Suppressor macrophage treated with lipopolysaccharide for 4 hours (primary cell): ENCODE measurements at regions not wholly inside any gene's neighbourhood (a gene's known extent, or its start where the extent isn't known, plus 50 kb on each side); places are given as distances from the start of the nearest gene placed in this dataset.

Experiments used
- DNase-seq: peaks from one replicate; pipeline ENCODE4 v3.0.0-alpha.2; 2020

DNA sequence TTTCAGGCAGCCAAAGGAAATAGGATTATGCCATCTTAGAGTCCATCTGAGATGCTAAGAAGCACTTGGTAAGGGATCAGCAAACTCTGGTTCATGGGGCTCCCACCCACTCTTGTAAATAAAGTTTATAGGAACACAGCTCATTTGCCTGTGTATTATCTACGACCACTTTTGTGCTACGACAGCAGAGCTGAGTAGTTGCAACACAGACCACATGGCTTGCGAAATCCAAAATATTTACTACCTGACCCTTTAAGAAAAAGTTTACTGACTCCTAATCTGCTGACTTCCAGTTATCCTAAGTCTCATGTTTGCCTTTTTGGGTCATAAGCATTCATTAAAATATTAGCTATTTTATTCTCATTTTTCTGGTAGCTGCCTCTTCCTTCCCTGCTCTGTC, 859.0 kb downstream of the QKI start:
- no peak for DNase-seq

- no peak for DNase-seq
Measured at GRCh38 chr6:164266851-164267250, 852.3 kb downstream of the QKI start.

- DNase-seq, result no peak
Measured at GRCh38 chr6:164262348-164262747, 847.8 kb downstream of the QKI start.

DNA sequence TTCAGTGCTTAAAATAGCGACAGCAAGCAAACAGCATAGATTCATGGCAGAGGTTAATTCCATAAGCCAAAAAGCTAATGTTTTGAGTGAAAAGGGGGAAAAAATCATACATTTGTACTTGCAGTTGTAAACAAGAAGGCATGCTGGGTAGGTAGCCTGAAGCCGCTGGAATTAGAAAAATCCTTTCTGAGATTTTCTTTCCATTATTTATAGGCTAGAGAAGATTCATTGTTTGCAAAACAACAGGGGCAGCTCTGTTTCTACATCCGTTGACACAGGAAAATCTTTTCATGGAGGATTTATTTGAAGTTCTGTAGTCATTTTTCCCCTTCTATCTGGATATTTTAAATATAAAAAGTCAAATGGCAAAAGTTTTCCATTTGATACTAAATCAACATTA, 843.9 kb downstream of the QKI start:
- no peak for DNase-seq

DNA sequence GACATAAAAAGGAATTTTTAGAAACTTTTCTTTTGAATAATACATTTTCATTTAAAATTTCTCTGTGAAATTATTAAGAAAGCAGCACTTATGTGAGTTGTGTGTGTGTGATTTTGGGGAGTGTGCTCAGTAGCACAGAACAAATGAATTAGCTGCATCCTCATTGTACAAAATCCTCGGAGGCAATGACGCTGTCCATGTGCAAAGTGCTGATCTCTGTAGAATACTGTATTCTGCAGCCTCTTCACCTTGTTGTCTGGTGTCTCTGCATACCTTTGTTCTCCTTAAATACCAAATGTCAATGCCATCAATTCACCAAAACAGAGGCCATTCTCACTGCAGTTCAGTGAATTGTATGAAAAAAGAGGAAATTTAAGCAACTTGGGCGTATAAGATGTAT, 838.4 kb downstream of the QKI start:
- DNase-seq, result no peak

DNA sequence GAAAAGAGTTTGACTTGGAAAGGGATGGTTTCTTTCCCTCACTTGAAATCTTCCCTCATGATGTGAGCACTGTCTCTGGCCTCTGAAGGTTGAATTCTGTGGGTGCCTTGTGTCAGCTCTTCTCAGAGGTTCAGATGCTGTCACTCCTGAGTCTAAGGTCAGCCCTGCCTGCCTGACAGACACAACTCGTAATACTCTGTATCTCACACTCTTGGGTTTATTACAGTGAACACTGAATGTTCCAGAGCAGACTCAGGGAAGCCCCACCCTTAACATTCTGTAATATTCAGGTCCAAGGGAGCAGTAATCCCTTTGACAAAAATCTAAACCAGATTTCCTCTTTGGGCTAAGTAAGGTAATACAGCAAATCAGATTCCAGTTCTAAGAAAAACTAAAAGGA, 837.8 kb downstream of the QKI start:
- no peak for DNase-seq

DNA sequence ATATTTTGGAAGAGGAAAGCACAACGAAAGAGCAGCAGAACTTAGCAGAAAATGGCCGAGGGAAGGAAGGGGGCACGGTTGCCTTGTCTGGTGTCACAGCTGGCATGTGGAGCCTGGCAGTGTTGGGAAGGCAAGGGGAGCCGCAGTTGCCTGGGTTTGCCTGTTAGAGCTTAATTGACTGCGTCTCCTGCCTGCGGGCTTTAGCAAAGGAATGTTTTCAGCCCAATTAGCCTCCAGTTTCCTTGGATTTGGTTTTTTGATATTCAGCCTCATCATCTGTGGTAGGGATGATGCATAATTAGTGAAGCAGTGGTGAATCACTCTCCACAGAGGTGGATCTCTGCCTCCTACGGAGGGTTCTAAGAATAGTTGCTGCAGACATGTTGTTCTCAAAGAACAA, 832.6 kb downstream of the QKI start:
- DNase-seq, result no peak

DNA sequence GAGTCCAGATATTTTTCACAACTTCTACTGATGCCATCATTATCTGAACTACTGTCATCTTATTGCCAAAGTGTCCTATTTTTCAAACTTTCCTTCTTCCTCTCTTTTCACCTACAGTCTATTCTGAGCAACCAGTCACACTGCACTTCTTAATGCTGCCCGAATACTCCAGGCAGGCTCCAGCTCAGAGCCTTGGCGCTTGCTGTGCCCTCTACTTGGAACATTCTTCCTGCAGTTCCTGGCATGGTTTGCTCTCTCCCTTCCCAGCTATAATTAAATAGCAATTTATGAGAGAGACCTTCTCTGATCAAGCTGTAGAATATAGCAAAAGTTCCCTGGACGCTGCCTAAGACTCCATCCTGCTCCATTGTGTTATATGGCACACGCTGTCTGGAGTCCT, 831.6 kb downstream of the QKI start:
- no peak for DNase-seq

DNA sequence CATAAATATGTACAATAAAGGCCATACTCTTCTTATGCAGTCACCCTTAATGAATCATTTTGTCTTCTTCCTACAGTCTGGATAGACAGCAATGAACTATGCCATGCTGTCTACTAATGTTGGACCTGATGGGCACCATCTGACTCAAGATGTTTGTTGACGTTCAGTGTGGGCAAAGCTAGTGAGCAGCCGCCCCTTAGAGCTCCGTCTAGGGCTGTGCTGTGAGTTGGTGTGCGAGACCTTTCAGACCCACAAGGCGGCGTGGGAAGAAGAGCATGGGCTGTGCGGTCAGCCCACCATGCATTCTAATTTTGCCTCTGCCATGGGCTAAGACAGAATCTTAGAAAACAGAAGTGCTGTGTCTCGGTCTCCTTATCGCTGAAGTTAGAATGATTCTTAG, 829.4 kb downstream of the QKI start:
- no peak for DNase-seq

- no peak for DNase-seq
Measured at GRCh38 chr6:164243012-164243610, 828.6 kb downstream of the QKI start.

GRCh38 chr6:164230804-164231203, 816.3 kb downstream of the QKI start:
- no peak for DNase-seq

GRCh38 chr6:164230259-164230658, 815.7 kb downstream of the QKI start:
- DNase-seq, result no peak

GRCh38 chr6:164229716-164230115, 815.2 kb downstream of the QKI start:
- DNase-seq, result no peak

DNA sequence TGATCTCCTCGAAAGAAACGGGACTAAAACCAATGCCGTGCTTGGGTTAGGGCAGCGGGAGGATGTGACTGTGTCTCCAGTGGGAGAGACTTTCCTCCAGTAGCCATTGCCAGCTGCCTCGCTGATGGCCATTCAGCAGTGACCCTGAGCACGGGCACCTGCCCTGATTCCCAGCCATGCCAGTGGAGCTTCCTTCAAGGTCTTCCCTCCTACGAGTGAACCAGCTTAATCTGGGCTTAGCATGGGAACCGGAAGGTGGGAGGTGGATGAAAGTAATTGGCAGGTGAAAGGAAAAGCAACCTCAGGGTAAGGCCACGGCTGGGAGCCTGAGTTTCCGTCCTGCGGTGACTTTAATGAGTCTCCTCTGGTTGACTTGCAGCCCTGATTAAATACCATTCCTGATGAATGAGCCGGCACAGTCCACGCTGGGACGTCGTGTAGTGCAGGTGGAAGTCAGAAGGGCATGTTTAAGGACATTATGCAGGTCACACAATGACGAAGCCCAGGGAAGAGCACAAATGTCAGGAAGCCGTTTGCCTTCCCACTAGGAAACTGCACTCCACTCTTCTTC, 813.5 kb downstream of the QKI start:
- DNase-seq, result no peak

DNA sequence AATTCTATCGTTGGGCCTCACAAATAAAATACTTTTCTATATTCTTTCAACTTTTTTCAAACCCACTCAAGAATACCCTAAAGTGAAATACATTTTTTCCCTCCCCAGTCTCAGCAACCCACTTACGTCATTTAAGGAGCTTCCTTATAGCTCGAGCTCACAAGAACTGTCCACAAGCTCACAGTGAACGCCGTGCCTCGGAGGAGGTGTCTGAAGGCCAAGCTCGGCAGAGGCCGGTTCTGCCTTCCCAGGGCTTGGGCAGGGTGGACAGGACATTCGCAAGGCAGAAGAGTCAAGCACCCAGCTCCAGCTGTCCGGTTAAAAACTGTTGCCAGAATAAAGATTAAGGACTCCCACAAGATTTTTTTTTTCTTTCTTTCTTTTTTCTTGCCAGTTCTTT, 802.3 kb downstream of the QKI start:
- no peak for DNase-seq

DNA sequence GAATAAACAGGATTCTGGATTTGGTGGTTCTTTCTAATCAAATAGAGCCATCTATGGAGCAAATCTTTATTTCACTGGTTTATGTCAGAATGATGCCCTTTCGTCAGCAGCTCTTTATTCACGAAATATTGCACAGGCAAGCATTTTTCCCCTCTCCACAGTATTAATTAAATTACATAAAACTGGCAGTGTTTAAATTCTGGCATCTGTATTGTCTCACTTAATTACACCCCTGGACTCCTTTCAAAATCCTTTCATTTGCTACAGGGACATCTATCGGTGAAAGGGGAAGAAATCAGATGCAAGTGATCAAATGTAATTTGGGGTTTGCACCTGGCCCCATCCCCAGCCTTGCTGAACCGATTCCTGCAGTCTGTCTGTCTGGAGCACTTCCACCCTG, 801.9 kb downstream of the QKI start:
- DNase-seq, result no peak

GRCh38 chr6:164214066-164214465, 799.5 kb downstream of the QKI start:
- DNase-seq, result no peak

DNA sequence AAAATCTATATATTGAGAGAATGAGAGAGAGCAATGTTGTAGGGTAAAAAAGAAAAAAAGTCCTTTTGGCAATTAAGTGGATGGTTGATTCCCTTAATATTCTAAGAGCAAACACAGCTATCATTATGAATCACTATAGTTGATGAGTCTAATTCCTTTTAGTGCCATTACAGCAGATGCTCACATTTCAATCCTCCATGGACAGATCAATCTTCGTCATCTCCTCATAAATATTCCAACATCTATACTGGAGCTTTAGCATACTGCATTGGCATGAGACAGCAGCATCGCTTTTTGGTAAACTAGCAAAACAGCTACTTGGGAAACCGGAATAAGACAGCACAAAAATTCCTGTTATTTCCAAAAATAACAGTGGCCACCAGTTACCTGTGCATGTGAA, 796.7 kb downstream of the QKI start:
- DNase-seq, result no peak

DNA sequence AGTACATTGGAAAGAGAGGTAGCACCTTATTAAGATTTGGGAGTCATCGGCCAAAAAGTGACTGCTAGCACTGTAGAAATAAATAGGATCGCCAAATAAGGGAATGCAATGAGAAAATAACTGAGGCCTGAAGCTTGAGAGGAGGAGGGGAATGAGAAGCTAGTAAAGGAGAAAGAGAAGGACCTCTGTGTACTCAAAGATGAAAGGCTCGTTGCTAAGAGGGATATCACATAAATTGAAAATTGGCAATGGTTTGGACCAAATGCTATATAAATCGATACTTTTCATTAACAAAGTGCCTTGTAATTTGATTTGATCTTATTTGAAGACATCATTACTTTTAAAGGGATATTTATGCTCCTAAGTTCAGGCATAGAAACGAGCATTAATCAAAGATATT, 796.3 kb downstream of the QKI start:
- no peak for DNase-seq

DNA sequence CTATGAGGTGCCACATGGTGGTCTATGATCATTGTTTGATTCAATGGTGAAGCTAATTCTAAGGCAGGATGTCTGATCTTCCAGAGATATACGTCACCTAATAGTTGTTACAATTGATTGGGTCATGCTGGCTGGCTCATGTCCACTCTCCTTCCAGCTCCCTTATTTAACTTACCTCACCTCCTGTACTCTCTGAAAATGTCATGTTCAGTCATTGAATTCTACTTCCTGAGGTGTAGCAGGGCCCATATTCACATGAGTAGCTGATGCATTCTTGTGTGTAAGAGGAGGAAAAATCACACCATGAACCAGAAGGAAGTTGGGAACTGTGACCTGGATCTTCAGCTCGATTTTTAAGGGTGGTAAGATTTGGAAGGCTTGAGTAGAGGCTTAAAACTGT, 795.8 kb downstream of the QKI start:
- DNase-seq, result no peak

DNA sequence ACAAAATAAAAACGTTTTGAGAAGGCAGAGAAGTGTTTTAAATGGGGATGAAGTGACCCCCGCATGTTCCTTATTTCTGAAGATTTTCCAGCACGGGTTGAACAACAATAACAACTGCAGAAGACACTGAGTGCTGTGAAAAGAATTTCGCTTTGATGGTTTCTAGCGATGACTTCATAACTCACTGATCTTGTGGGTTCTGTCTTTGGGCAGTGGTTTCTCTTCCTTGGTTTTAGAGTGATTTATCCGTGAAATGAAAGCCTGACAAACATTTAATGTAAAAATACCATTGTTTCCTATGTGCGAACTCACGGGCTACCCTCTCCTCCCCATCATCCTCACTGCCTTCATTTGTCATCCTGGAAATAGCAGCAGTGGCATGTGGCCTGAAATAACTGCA, 793.9 kb downstream of the QKI start:
- no peak for DNase-seq

GRCh38 chr6:164206807-164207423, 792.4 kb downstream of the QKI start:
- no peak for DNase-seq

DNA sequence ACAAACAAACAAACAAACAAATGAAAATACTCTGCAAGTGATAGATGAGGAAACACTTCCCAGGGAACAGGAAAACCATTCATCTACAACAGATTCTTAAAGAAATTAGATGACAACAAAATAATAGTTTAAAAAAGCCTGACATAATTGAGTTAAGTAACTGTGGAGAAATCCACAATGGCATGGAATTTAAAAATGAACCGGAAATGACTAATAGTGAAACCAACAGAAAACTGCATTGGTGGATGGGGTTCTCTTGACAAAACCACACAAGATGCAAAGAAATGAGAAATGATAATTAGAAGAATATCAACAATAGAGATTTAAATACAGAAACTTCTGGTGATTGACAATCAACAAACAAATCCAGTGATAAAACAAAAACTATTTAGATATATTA, 785.6 kb downstream of the QKI start:
- DNase-seq, result no peak

DNA sequence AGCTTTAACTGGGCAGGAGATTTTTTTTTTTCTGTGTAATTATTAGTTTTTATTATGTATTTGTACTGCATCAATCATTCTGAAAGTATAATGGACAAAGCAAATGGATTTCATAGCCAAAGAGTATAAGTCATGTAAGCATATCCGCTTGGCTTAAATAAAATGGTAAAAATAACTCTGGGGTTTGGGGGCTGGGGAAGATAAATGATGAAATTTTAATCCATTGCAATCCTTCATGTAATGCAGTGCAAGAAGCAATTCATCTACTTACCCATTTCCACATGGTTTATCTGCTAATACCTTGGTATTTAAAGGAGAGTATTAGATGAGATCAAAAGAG, 781.4 kb downstream of the QKI start:
- no peak for DNase-seq

- DNase-seq, result peak; percentile 1
Measured at GRCh38 chr6:164195278-164195941, 780.9 kb downstream of the QKI start.
